ENCODE measurements at regions not wholly inside any gene's neighbourhood (a gene's known extent, or its start where the extent isn't known, plus 50 kb on each side); places are given as distances from the start of the nearest gene placed in this dataset.

DNA sequence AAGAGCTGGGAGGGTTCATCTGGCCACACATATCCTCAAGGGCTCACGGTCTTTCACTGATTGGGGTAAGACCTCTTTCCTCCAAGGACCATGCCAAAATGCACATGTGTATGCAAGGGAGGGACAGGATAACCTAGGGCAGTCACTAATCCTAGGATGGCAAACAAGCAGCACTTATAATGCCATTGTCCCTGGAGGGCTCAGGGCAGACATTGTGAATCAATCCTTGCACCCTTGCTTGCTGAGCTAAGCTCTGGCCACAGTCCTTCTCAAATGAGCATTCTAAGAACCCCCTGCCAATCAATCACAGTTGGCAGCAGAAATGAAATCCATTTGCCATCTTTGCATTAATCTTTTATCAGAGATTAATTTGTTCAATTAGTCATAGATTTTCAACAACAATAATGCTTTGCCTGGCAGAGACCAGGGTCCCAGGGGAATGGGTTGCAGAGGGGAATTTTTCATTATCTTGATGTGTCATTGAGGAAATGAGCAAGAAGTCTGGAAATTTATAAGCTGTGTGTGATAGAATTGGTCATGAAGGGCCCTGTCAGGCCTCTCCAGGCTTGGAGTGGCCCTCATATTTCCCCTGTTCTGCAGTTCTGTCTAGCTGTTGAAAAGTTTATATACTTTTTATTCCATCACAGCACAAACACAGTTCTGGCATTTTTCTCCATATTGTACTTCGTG is 57.2 kb upstream of the KY start:
- TF ChIP-seq, protein P1, sequence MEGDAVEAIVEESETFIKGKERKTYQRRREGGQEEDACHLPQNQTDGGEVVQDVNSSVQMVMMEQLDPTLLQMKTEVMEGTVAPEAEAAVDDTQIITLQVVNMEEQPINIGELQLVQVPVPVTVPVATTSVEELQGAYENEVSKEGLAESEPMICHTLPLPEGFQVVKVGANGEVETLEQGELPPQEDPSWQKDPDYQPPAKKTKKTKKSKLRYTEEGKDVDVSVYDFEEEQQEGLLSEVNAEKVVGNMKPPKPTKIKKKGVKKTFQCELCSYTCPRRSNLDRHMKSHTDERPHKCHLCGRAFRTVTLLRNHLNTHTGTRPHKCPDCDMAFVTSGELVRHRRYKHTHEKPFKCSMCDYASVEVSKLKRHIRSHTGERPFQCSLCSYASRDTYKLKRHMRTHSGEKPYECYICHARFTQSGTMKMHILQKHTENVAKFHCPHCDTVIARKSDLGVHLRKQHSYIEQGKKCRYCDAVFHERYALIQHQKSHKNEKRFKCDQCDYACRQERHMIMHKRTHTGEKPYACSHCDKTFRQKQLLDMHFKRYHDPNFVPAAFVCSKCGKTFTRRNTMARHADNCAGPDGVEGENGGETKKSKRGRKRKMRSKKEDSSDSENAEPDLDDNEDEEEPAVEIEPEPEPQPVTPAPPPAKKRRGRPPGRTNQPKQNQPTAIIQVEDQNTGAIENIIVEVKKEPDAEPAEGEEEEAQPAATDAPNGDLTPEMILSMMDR (conservative IDR thresholded peaks at IDR 0.05 in 1 of 2, IDR thresholded peaks at IDR 0.05 in 1 of 2; ENCODE audit: low read depth in 1 of 2, low read length in 2 of 2) = no peak
- TF ChIP-seq EZH2 (IDR thresholded peaks at IDR 0.05; ENCODE audit: low read length, missing control alignments) = no peak

Data from fibroblast of lung (primary cell).